ENCODE measurements at regions not wholly inside any gene's neighbourhood (a gene's known extent, or its start where the extent isn't known, plus 50 kb on each side); places are given as distances from the start of the nearest gene placed in this dataset.
"Not testable (repeated sequence)": the region's sequence is repeated elsewhere in the genome, so short reads cannot be mapped to it uniquely, and the experiment has no call there.

- no peak for DNase-seq
These were observed 260.5 kb upstream of the IGFBP7 start for GRCh38 chr4:57370691-57371090.

- DNase-seq, result no peak
These were observed 259.3 kb upstream of the IGFBP7 start for GRCh38 chr4:57369446-57369845.

GRCh38 chr4:57364255-57364654 is 254.1 kb upstream of the IGFBP7 start:
- DNase-seq, result no peak

- no peak for DNase-seq
These were observed 253.2 kb upstream of the IGFBP7 start for GRCh38 chr4:57363346-57363745.

- no peak for DNase-seq
These were observed 250.5 kb upstream of the IGFBP7 start for GRCh38 chr4:57360681-57361080.

GRCh38 chr4:57355101-57355665 is 245.0 kb upstream of the IGFBP7 start:
- no peak for DNase-seq

- DNase-seq, result no peak
These were observed 241.5 kb upstream of the IGFBP7 start for GRCh38 chr4:57351731-57352130.

- DNase-seq, result no peak
These were observed 234.1 kb upstream of the IGFBP7 start for GRCh38 chr4:57344296-57344695.

GRCh38 chr4:57342411-57342810 is 232.2 kb upstream of the IGFBP7 start:
- DNase-seq, result no peak

- DNase-seq, result not testable (repeated sequence)
These were observed 228.7 kb upstream of the IGFBP7 start for GRCh38 chr4:57338861-57339260.

GRCh38 chr4:57333684-57334083 is 223.5 kb upstream of the IGFBP7 start:
- no peak for DNase-seq

- DNase-seq, result no peak
These were observed 221.8 kb upstream of the IGFBP7 start for GRCh38 chr4:57331959-57332358.

GRCh38 chr4:57329279-57329678 is 219.1 kb upstream of the IGFBP7 start:
- no peak for DNase-seq

GRCh38 chr4:57324673-57325307 is 214.6 kb upstream of the IGFBP7 start:
- DNase-seq, result no peak

- DNase-seq, result no peak
These were observed 210.7 kb upstream of the IGFBP7 start for GRCh38 chr4:57320849-57321248.

GRCh38 chr4:57320217-57320616 is 210.0 kb upstream of the IGFBP7 start:
- no peak for DNase-seq

GRCh38 chr4:57318703-57319102 is 208.5 kb upstream of the IGFBP7 start:
- no peak for DNase-seq

- DNase-seq, result no peak
These were observed 204.5 kb upstream of the IGFBP7 start for GRCh38 chr4:57314636-57315035.

GRCh38 chr4:57312296-57312695 is 202.1 kb upstream of the IGFBP7 start:
- no peak for DNase-seq

- no peak for DNase-seq
These were observed 199.5 kb upstream of the IGFBP7 start for GRCh38 chr4:57309658-57310057.

GRCh38 chr4:57308301-57308700 is 198.1 kb upstream of the IGFBP7 start:
- DNase-seq, result no peak

- no peak for DNase-seq
These were observed 195.7 kb upstream of the IGFBP7 start for GRCh38 chr4:57305836-57306235.

GRCh38 chr4:57303012-57303751 is 193.0 kb upstream of the IGFBP7 start:
- DNase-seq, result no peak

- not testable (repeated sequence) for DNase-seq
These were observed 190.1 kb upstream of the IGFBP7 start for GRCh38 chr4:57300300-57300699.
